K562 (cell line): ENCODE measurements at regions not wholly inside any gene's neighbourhood (a gene's known extent, or its start where the extent isn't known, plus 50 kb on each side); places are given as distances from the start of the nearest gene placed in this dataset.
"Not testable (repeated sequence)": the region's sequence is repeated elsewhere in the genome, so short reads cannot be mapped to it uniquely, and the experiment has no call there.

Source experiments
- ATAC-seq: fragments of 200-7000 bp; cut with Tn5 transposase; 3 replicates; pipeline ENCODE4 v1.9.1; 2020; ENCODE audit warnings: moderate library complexity
- BruUV-seq: library from RNA; stranded (reverse); fragments of 400-500 nt; replicated peaks from 2 replicates; lab custom pipeline; 2021; lab: Mats Ljungman, UMichigan
- CTCF ChIA-PET: fragments of 300-600 bp; formaldehyde crosslinking; extraction: SDS; loops from one replicate; lab custom pipeline; 2021; ENCODE audit warnings: low intra/inter-chr PET ratio; lab: Yijun Ruan, JAX
- POLR2A ChIA-PET: fragments of 300-600, 350-650 bp; sonication (Branson Sonifier 250); formaldehyde crosslinking; extraction: SDS; loops from one replicate; lab custom pipeline; 2021; ENCODE audit warnings: antibody characterized with exemption, inconsistent platforms; lab: Yijun Ruan, JAX
- DNase-seq, 4 experiments: peaks; one replicate each; pipeline versions ENCODE4 v3.0.0 to v3.0.0-alpha.2; 2011 to 2018; ENCODE audit warnings: low spot score in 3 of 4, mixed read lengths in 3 of 4; ENCODE audit errors: extremely low read depth in 1 of 4
- FAIRE-seq: peaks from 2 replicates; lab custom pipeline; 2011; peaks lifted over from hg19 to GRCh38; lab: Jason Lieb, UNC
- H2AFZ ChIP-seq: 2 replicates; pipeline ENCODE4 v1.6.0; 2011; ENCODE audit warnings: low read depth, low read length, control low read depth, inconsistent platforms
- H3K27ac ChIP-seq: fragments of 200-600 bp; 3 replicates; pipeline ENCODE4 v1.8.0; 2011; ENCODE audit warnings: low read depth, mild to moderate bottlenecking, control low read depth, inconsistent platforms, low read length, moderate library complexity, mixed read lengths; ENCODE audit errors: extremely low read depth
- H3K27me3 ChIP-seq, 2 experiments: fragments of 300-600 bp in 1 of 2; 2 replicates in 1 of 2; 3 replicates in 1 of 2; pipeline versions ENCODE4 v1.6.0 to v1.8.0; 2011; ENCODE audit warnings: inconsistent platforms in 2 of 2, low read length in 2 of 2, mild to moderate bottlenecking in 1 of 2, mixed read lengths in 1 of 2, moderate library complexity in 1 of 2; ENCODE audit not compliant: control insufficient read depth in 2 of 2, insufficient read depth in 2 of 2
- H3K36me3 ChIP-seq: fragments of 300-600 bp; 3 replicates; pipeline ENCODE4 v1.8.0; 2011; ENCODE audit warnings: mild to moderate bottlenecking, low read length, inconsistent platforms; ENCODE audit not compliant: control insufficient read depth, insufficient read depth
- H3K4me1 ChIP-seq, 2 experiments: fragments of 200-600 bp in 1 of 2; replicated peaks in 1 of 2; 2 replicates in 1 of 2; 3 replicates in 1 of 2; pipeline versions ENCODE4 v1.5.1 to v1.8.0; 2011; ENCODE audit warnings: inconsistent platforms in 2 of 2, low read length in 2 of 2, mild to moderate bottlenecking in 1 of 2, mixed read lengths in 1 of 2, moderate library complexity in 1 of 2; ENCODE audit not compliant: control insufficient read depth in 2 of 2, insufficient read depth in 2 of 2
- H3K4me2 ChIP-seq: 2 replicates; pipeline ENCODE4 v1.6.1; 2011; ENCODE audit warnings: low read length, control low read depth, inconsistent platforms, mixed read lengths; ENCODE audit not compliant: insufficient read depth
- H3K4me3 ChIP-seq: fragments of 200-600 bp; sonication (generic), shearing (Covaris generic); 2 replicates; pipeline ENCODE4 v1.5.1; 2016; ENCODE audit warnings: control low read depth, inconsistent platforms
- H3K79me2 ChIP-seq: fragments of 200-600 bp; 3 replicates; pipeline ENCODE4 v1.8.0; 2011; ENCODE audit warnings: low read length, inconsistent platforms; ENCODE audit not compliant: control insufficient read depth, insufficient read depth
- H3K9ac ChIP-seq, 2 experiments: 2 replicates each; pipeline versions ENCODE4 v1.6.0 to v1.6.1; 2011; ENCODE audit warnings: low read depth in 2 of 2, low read length in 2 of 2, control low read depth in 1 of 2, inconsistent platforms in 1 of 2, mild to moderate bottlenecking in 1 of 2, mixed read lengths in 1 of 2; ENCODE audit not compliant: insufficient read depth in 1 of 2
- H3K9me1 ChIP-seq: one replicate; pipeline ENCODE4 v1.6.0; 2011; ENCODE audit warnings: inconsistent platforms, mild to moderate bottlenecking, low read length, moderate library complexity; ENCODE audit not compliant: control insufficient read depth, insufficient read depth
- H3K9me3 ChIP-seq: replicated peaks from 2 replicates; pipeline ENCODE4 v1.5.1; 2011; ENCODE audit warnings: low read depth, low read length, inconsistent platforms; ENCODE audit not compliant: control insufficient read depth, insufficient read depth
- H4K20me1 ChIP-seq: replicated peaks from 2 replicates; pipeline ENCODE4 v1.6.1; 2011; ENCODE audit warnings: low read length, inconsistent platforms, mixed read lengths; ENCODE audit not compliant: control insufficient read depth, insufficient read depth
- WGBS: fragments of 100-300 bp; shearing (Covaris generic); methylation state at CpG from one replicate; pipeline ENCODE4 v1.1.6; 2016; ENCODE audit warnings: low coverage, mixed read lengths; ENCODE audit not compliant: insufficient coverage; ENCODE audit errors: missing lambda C conversion rate; 5-methylcytosine and 5-hydroxymethylcytosine counted together
- in situ Hi-C: fragments of 300-500 bp; cut with MboI; formaldehyde crosslinking; loops from 4 replicates; pipeline ENCODE4 v1.15.0; 2018; ENCODE audit warnings: inconsistent platforms, mixed read lengths
- intact Hi-C: fragments of 100-400 bp; cut with micrococcal nuclease; formaldehyde crosslinking; loops from 2 replicates; pipeline ENCODE4 v1.14.2; 2022

- not testable (repeated sequence) for FAIRE-seq
- TSS peak; percentile 32 for BruUV-seq
These were observed 188.4 kb downstream of the NPIPA8 start for GRCh38 chr16:18148132-18148531.

GRCh38 chr16:18146601-18147142 is 189.9 kb downstream of the NPIPA8 start:
- POLR2A ChIA-PET, H2AFZ ChIP-seq, CTCF ChIA-PET, H3K27ac ChIP-seq, H4K20me1 ChIP-seq, H3K4me1 ChIP-seq, H3K4me3 ChIP-seq, intact Hi-C loops, H3K79me2 ChIP-seq, H3K9me1 ChIP-seq, ATAC-seq, H3K36me3 ChIP-seq, in situ Hi-C loops, BruUV-seq, H3K9ac ChIP-seq, DNase-seq, H3K9me3 ChIP-seq, H3K27me3 ChIP-seq, H3K4me2 ChIP-seq, FAIRE-seq: not testable (repeated sequence)
- no CpG with 5 or more reads among the region's 9 CpGs for WGBS

More at GRCh38 chr16:18148132-18148531, 188.4 kb downstream of the NPIPA8 start:
- H3K9me1 ChIP-seq, H3K27me3 ChIP-seq, in situ Hi-C loops, H3K4me3 ChIP-seq, H3K36me3 ChIP-seq, DNase-seq, CTCF ChIA-PET, H3K4me1 ChIP-seq, H3K9ac ChIP-seq, H4K20me1 ChIP-seq, H3K27ac ChIP-seq, POLR2A ChIA-PET, intact Hi-C loops, H3K9me3 ChIP-seq, H3K4me2 ChIP-seq, ATAC-seq, H3K79me2 ChIP-seq, H2AFZ ChIP-seq: not testable (repeated sequence)
- no CpG with 5 or more reads among the region's 5 CpGs for WGBS

- FAIRE-seq, H2AFZ ChIP-seq, BruUV-seq, intact Hi-C loops, H3K4me2 ChIP-seq, H4K20me1 ChIP-seq, ATAC-seq, H3K27ac ChIP-seq, POLR2A ChIA-PET, in situ Hi-C loops, H3K9ac ChIP-seq, CTCF ChIA-PET, H3K27me3 ChIP-seq, H3K4me3 ChIP-seq, H3K4me1 ChIP-seq, H3K9me3 ChIP-seq, H3K36me3 ChIP-seq, DNase-seq, H3K9me1 ChIP-seq, H3K79me2 ChIP-seq: not testable (repeated sequence)
- no CpG with 5 or more reads among the region's 5 CpGs for WGBS
These were observed 194.5 kb downstream of the NPIPA8 start for GRCh38 chr16:18142066-18142465.

GRCh38 chr16:18136288-18136687 is 200.2 kb downstream of the NPIPA8 start:
- CTCF ChIA-PET, H3K4me1 ChIP-seq, in situ Hi-C loops, FAIRE-seq, H3K9me1 ChIP-seq, H4K20me1 ChIP-seq, H3K79me2 ChIP-seq, H3K9ac ChIP-seq, H3K4me3 ChIP-seq, H3K9me3 ChIP-seq, H3K27ac ChIP-seq, BruUV-seq, H3K27me3 ChIP-seq, POLR2A ChIA-PET, DNase-seq, H3K36me3 ChIP-seq, H2AFZ ChIP-seq, H3K4me2 ChIP-seq, intact Hi-C loops: not testable (repeated sequence)
- WGBS: no CpG with 5 or more reads among the region's 1 CpG
- ATAC-seq: peak; percentile 85
